ENCODE measurements at regions not wholly inside any gene's neighbourhood (a gene's known extent, or its start where the extent isn't known, plus 50 kb on each side); places are given as distances from the start of the nearest gene placed in this dataset.

DNA sequence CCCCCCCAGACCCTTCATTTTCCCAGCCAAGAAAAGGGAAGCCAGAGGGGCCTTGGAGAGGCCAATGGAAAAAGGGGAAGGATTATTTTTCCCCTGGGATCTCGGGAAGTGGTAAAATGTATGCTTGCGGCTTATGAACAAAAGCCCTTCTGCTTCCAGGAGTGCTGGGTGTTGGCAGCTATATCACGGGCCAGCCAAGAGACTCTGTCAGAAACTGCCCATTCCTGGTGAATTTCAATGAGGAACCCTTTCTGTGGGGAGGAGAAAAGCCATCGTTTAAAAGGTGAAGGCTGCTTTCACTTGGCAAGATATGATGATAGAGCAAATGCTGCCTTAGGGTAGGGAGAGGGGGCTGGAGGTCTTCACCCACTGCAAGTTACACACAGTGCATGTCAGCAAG, 69.7 kb upstream of the ZC3H12A start:
- Mint-ChIP-seq H3K4me3 (ENCODE audit: low read depth) (no peak overlapping the region), H3K27me3 (ENCODE audit: low read depth) (no peaks in the 10 kb centered on the region), H3K9me3 (no peaks in the 10 kb centered on the region), H3K4me1 (ENCODE audit: low read depth) (no peaks in the 10 kb centered on the region), H3K27ac (no peak overlapping the region), H3K36me3 (ENCODE audit: low read depth) (no peaks in the 10 kb centered on the region)
- intact Hi-C loops (cut with micrococcal nuclease), result no loop called here
- no peak for DNase-seq (ENCODE audit: low spot score)

DNA sequence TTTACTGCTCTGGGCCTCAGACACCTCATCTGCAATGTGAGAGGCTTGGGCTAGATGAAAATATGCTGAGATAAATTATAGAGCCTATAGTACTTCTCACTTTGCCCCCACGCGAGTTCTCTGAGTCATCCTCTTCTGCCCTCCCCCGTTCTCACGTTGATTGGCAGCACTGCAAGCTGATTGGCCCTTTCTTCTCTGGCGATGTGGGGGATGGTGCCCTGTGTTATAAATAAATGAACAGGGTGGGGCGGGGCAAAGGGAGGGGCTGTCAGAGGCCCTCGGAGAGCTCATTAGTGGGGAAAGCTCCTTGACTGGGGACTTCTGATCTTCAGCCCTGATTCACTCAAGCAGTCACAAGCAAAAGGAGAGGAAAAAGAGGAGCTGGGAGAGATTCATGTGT, 64.3 kb upstream of the ZC3H12A start:
- H3K4me1 Mint-ChIP-seq (ENCODE audit: low read depth), result no peaks in the 10 kb centered on the region
- H3K27me3 Mint-ChIP-seq (ENCODE audit: low read depth), result no peaks in the 10 kb centered on the region
- no peak overlapping the region for H3K4me3 Mint-ChIP-seq (ENCODE audit: low read depth)
- intact Hi-C loops (cut with micrococcal nuclease), result no loop called here
- no peaks in the 10 kb centered on the region for H3K9me3 Mint-ChIP-seq
- no peaks in the 10 kb centered on the region for H3K36me3 Mint-ChIP-seq (ENCODE audit: low read depth)
- no peak overlapping the region for H3K27ac Mint-ChIP-seq
- DNase-seq (ENCODE audit: low spot score), result no peak

DNA sequence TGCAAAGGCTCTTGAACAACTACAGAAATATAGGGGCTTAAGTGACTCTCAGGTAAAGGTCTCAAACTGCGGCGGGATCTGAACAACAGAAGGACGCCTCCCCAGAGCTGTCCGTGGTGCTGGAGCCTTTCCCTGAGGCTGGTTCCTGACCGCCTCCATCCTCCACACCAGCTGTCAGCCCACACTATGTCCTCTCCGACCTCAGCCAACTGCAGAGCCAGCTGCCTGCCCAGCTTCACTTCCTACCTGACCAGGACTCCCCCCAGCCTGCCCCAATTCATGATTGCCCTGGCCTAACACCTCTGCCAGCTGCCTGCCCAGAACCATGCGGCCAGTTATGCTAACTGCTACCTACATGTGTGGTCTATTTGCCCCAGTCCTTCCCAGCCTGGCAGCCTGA, 63.6 kb upstream of the ZC3H12A start:
- Mint-ChIP-seq H3K9me3 (no peaks in the 10 kb centered on the region), H3K27me3 (ENCODE audit: low read depth) (no peaks in the 10 kb centered on the region), H3K27ac (no peak overlapping the region), H3K36me3 (ENCODE audit: low read depth) (no peaks in the 10 kb centered on the region), H3K4me3 (ENCODE audit: low read depth) (no peak overlapping the region), H3K4me1 (ENCODE audit: low read depth) (no peaks in the 10 kb centered on the region)
- intact Hi-C loops (cut with micrococcal nuclease), result no loop called here
- no peak for DNase-seq (ENCODE audit: low spot score)

DNA sequence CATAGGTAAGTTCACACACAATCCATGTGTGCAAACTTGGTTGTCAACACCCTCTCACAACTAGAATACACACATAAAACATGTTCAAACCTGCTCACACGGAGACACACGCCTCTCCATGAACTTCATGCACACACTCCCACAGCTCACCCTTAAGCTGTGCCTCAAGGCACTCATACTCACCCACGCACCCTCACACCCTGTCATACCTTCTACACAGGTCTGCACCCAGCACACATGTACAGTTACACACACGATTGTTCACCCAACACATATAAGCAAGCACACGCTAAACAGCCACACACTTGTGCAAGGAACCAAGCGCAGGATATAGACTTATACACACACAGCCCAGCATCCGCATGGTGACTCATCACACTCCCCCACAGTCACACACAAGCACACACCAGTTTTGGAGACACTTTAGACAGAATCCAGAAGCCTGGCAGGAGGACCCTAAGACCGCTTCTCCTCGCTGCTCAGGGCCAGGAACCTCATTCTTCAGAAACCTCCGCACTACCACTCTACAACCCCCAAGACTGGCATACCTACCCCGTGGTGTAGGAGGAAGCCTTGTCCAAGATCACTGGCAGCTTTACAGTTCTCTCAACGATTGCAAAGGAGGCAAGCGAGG, 58.7 kb upstream of the ZC3H12A start:
- H3K4me1 Mint-ChIP-seq (ENCODE audit: low read depth), result no peaks in the 10 kb centered on the region
- H3K9me3 Mint-ChIP-seq, result no peaks in the 10 kb centered on the region
- H3K4me3 Mint-ChIP-seq (ENCODE audit: low read depth), result no peak overlapping the region
- DNase-seq (ENCODE audit: low spot score), result no peak
- no peaks in the 10 kb centered on the region for H3K36me3 Mint-ChIP-seq (ENCODE audit: low read depth)
- intact Hi-C loops (cut with micrococcal nuclease), result no loop called here
- no peaks in the 10 kb centered on the region for H3K27me3 Mint-ChIP-seq (ENCODE audit: low read depth)
- H3K27ac Mint-ChIP-seq, result no peak overlapping the region

DNA sequence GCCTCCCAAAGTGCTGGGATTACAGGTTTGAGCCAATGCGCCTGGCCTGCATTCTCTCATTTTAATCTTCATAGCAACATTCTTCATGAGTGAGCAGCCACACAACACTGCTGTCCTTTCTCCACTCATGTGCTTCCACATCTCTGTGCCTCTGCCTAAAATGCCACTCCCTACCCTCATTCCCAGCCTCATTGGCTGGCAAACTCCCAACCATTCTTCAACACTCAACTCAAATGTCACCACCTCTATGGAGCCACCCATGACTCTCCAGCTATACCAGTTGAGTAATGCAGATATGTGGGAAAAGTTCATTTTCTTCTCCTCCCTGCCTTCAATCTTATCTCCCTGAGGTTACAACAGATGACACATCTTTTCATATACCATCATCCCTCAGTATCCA, 53.9 kb upstream of the ZC3H12A start:
- no peaks in the 10 kb centered on the region for H3K36me3 Mint-ChIP-seq (ENCODE audit: low read depth)
- intact Hi-C loops (cut with micrococcal nuclease), result no loop called here
- no peak for DNase-seq (ENCODE audit: low spot score)
- H3K4me1 Mint-ChIP-seq (ENCODE audit: low read depth), result no peaks in the 10 kb centered on the region
- no peak overlapping the region for H3K4me3 Mint-ChIP-seq (ENCODE audit: low read depth)
- no peak overlapping the region for H3K27ac Mint-ChIP-seq
- H3K9me3 Mint-ChIP-seq, result no peaks in the 10 kb centered on the region
- peaks cover 2% of the 10 kb centered on the region for H3K27me3 Mint-ChIP-seq (ENCODE audit: low read depth)

DNA sequence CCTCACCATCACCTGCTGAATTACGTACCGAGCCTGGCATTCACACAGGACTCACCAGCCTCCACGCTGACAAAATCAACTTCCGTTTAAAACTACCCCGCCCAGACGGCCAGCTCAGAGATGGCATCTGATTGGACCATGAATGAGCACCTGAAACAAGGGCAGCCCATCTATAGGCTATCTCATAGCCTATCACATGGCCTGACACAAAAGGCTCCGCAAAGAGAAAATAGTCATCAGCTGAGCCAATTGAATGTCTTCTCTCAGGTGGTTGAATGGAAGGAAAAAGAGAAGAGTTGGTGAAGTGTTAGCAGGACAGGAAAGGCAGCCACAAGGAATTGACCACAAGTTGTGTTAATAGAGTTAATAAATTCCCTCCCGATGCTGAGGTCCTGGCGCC, 50.6 kb upstream of the ZC3H12A start:
- H3K4me1 Mint-ChIP-seq (ENCODE audit: low read depth), result no peaks in the 10 kb centered on the region
- no peak overlapping the region for H3K27ac Mint-ChIP-seq
- H3K9me3 Mint-ChIP-seq, result no peaks in the 10 kb centered on the region
- H3K36me3 Mint-ChIP-seq (ENCODE audit: low read depth), result no peaks in the 10 kb centered on the region
- intact Hi-C loops (cut with micrococcal nuclease), result no loop called here
- H3K27me3 Mint-ChIP-seq (ENCODE audit: low read depth), result peaks cover 2% of the 10 kb centered on the region
- no peak for DNase-seq (ENCODE audit: low spot score)
- no peak overlapping the region for H3K4me3 Mint-ChIP-seq (ENCODE audit: low read depth)

DNA sequence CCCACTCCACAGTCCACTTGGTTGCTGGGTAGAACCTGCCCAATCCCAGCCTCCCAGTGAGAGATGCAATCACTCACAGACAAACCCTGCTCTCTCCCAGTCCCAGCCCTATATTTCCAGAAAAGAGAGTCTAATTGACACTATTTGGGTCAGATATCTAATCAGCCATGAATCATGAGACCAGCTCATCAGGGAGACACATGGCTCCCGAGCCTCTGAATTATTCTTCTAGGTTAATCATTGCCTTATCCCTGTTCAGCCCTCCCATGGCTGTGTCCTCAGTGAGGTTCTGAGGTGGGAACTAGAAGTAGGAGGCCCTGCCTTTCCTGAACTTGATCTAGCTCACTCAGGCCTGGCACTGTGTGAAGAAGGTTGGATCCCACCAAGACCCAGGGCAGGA, 49.9 kb upstream of the ZC3H12A start:
- peaks cover 2% of the 10 kb centered on the region for H3K27me3 Mint-ChIP-seq (ENCODE audit: low read depth)
- no peak for DNase-seq (ENCODE audit: low spot score)
- H3K9me3 Mint-ChIP-seq, result no peaks in the 10 kb centered on the region
- intact Hi-C loops (cut with micrococcal nuclease), result no loop called here
- no peak overlapping the region for H3K27ac Mint-ChIP-seq
- H3K4me3 Mint-ChIP-seq (ENCODE audit: low read depth), result no peak overlapping the region
- no peaks in the 10 kb centered on the region for H3K4me1 Mint-ChIP-seq (ENCODE audit: low read depth)
- no peaks in the 10 kb centered on the region for H3K36me3 Mint-ChIP-seq (ENCODE audit: low read depth)

All from activated T-helper 2 cell treated with anti-CD3 and anti-CD28 coated beads, Interferon-gamma antibody, Interleukin-2, Interleukin-4, amounts not matched to agents 10 μg/mL and 5 μg/mL and 100 μg/mL, durations not matched to agents 14 hours and 24 hours and 36 hours (primary cell).